ENCODE measurements at regions not wholly inside any gene's neighbourhood (a gene's known extent, or its start where the extent isn't known, plus 50 kb on each side); places are given as distances from the start of the nearest gene placed in this dataset.
A peak's percentile ranks its signal among the peaks of the same experiment; 100 is the strongest.

- no peak for DNase-seq (ENCODE audit: low spot score)
- no peaks in the 10 kb centered on the region for H3K27me3 ChIP-seq (replicated peaks; ENCODE audit: insufficient read depth)
- intact Hi-C loops (cut with DNase I), result no loop called here
- no peaks in the 10 kb centered on the region for H3K36me3 ChIP-seq
- no peak overlapping the region for H3K4me3 ChIP-seq
- TF ChIP-seq POLR2AphosphoS5 (IDR thresholded peaks at IDR 0.05), result no peak
- no peaks in the 10 kb centered on the region for H3K4me1 ChIP-seq (replicated peaks)
- no peaks in the 10 kb centered on the region for H3K9me3 ChIP-seq
- 37% methylated on average over 4 of the region's 4 CpGs for WGBS
- no peak overlapping the region for H3K27ac ChIP-seq
Observed at GRCh38 chr4:14816623-14817261, 185.5 kb upstream of the CPEB2 start.

GRCh38 chr4:14824189-14824588 is 178.1 kb upstream of the CPEB2 start:
- TF ChIP-seq POLR2AphosphoS5 (IDR thresholded peaks at IDR 0.05), result no peak
- TF ChIP-seq POLR2A (IDR thresholded peaks at IDR 0.05), result no peak
- no peak for TF ChIP-seq CTCF (IDR thresholded peaks at IDR 0.05)
- Histone ChIP-seq H3K27ac (no peak overlapping the region), H3K36me3 (no peaks in the 10 kb centered on the region), H3K9me3 (no peaks in the 10 kb centered on the region), H3K27me3 (replicated peaks; ENCODE audit: insufficient read depth) (no peaks in the 10 kb centered on the region), H3K4me1 (replicated peaks) (no peaks in the 10 kb centered on the region), H3K4me3 (no peak overlapping the region)
- no peak for DNase-seq (ENCODE audit: low spot score)
- 38% methylated on average over 3 of the region's 3 CpGs for WGBS
- intact Hi-C loops (cut with DNase I), result no loop called here

GRCh38 chr4:14827111-14827510 is 175.2 kb upstream of the CPEB2 start:
- Histone ChIP-seq H3K27me3 (replicated peaks; ENCODE audit: insufficient read depth) (no peaks in the 10 kb centered on the region), H3K27ac (no peak overlapping the region), H3K4me3 (no peak overlapping the region), H3K4me1 (replicated peaks) (no peaks in the 10 kb centered on the region), H3K9me3 (no peaks in the 10 kb centered on the region), H3K36me3 (no peaks in the 10 kb centered on the region)
- TF ChIP-seq CTCF (IDR thresholded peaks at IDR 0.05) (no peak), POLR2A (IDR thresholded peaks at IDR 0.05) (no peak), POLR2AphosphoS5 (IDR thresholded peaks at IDR 0.05) (no peak)
- intact Hi-C loops (cut with DNase I), result no loop called here
- no peak for DNase-seq (ENCODE audit: low spot score)
- WGBS, result 62% methylated on average over 8 of the region's 8 CpGs

GRCh38 chr4:14829795-14830194 is 172.5 kb upstream of the CPEB2 start:
- no peak for DNase-seq (ENCODE audit: low spot score)
- H3K4me3 ChIP-seq, result no peak overlapping the region
- H3K9me3 ChIP-seq, result no peaks in the 10 kb centered on the region
- H3K27me3 ChIP-seq (replicated peaks; ENCODE audit: insufficient read depth), result no peaks in the 10 kb centered on the region
- H3K4me1 ChIP-seq (replicated peaks), result peaks cover 3% of the 10 kb centered on the region
- no peaks in the 10 kb centered on the region for H3K36me3 ChIP-seq
- TF ChIP-seq POLR2AphosphoS5 (IDR thresholded peaks at IDR 0.05) (no peak), CTCF (IDR thresholded peaks at IDR 0.05) (no peak)
- no peak overlapping the region for H3K27ac ChIP-seq
- WGBS, result 60% methylated on average over 4 of the region's 4 CpGs
- intact Hi-C loops (cut with DNase I), result no loop called here

- no peak overlapping the region for H3K27ac ChIP-seq
- no peaks in the 10 kb centered on the region for H3K27me3 ChIP-seq (replicated peaks; ENCODE audit: insufficient read depth)
- H3K4me3 ChIP-seq, result no peak overlapping the region
- H3K4me1 ChIP-seq (replicated peaks), result peaks cover 3% of the 10 kb centered on the region
- no peak for TF ChIP-seq POLR2AphosphoS5 (IDR thresholded peaks at IDR 0.05)
- no peak for TF ChIP-seq CTCF (IDR thresholded peaks at IDR 0.05)
- H3K9me3 ChIP-seq, result no peaks in the 10 kb centered on the region
- intact Hi-C loops (cut with DNase I), result no loop called here
- peak; percentile 37 for DNase-seq (ENCODE audit: low spot score)
- 35% methylated on average over 1 of the region's 1 CpG for WGBS
- H3K36me3 ChIP-seq, result no peaks in the 10 kb centered on the region
Observed at GRCh38 chr4:14831416-14831815, 170.9 kb upstream of the CPEB2 start.
